SHP77 treated with DMSO at 0.1 percent for 48 hours (cell line): ENCODE measurements at regions not wholly inside any gene's neighbourhood (a gene's known extent, or its start where the extent isn't known, plus 50 kb on each side); places are given as distances from the start of the nearest gene placed in this dataset.

Experiments used
- DNase-seq: peaks from one replicate; lab custom pipeline; 2025; lab: John Stamatoyannopoulos, UW

- no peak for DNase-seq
Measured at GRCh38 chr6:1551249-1551648, 58.5 kb upstream of the FOXC1 start.

GRCh38 chr6:1552296-1552761 is 57.4 kb upstream of the FOXC1 start:
- no peak for DNase-seq

- no peak for DNase-seq
Measured at GRCh38 chr6:1553562-1554083, 56.1 kb upstream of the FOXC1 start.

- DNase-seq: no peak
Measured at GRCh38 chr6:1554141-1554475, 55.6 kb upstream of the FOXC1 start.

- no peak for DNase-seq
Measured at GRCh38 chr6:1554476-1555310, 55.0 kb upstream of the FOXC1 start.

GRCh38 chr6:1558388-1558787 is 51.3 kb upstream of the FOXC1 start:
- DNase-seq: no peak
